HUES64 (cell line): ENCODE measurements at regions not wholly inside any gene's neighbourhood (a gene's known extent, or its start where the extent isn't known, plus 50 kb on each side); places are given as distances from the start of the nearest gene placed in this dataset.
"Not testable (repeated sequence)": the region's sequence is repeated elsewhere in the genome, so short reads cannot be mapped to it uniquely, and the experiment has no call there.

Source experiments
- H3K27ac ChIP-seq: 2 replicates; pipeline ENCODE4 v1.7.0; 2013; ENCODE audit warnings: low read depth, low read length, inconsistent platforms
- H3K27me3 ChIP-seq: 2 replicates; pipeline ENCODE4 v1.6.1; 2013; ENCODE audit warnings: mild to moderate bottlenecking, low read length; ENCODE audit not compliant: insufficient read depth
- H3K36me3 ChIP-seq: 2 replicates; pipeline ENCODE4 v1.6.1; 2013; ENCODE audit warnings: mild to moderate bottlenecking, low read length; ENCODE audit not compliant: insufficient read depth
- H3K4me1 ChIP-seq: 2 replicates; pipeline ENCODE4 v1.6.1; 2013; ENCODE audit warnings: mild to moderate bottlenecking, low read length, moderate library complexity; ENCODE audit not compliant: insufficient read depth
- H3K4me3 ChIP-seq: 2 replicates; pipeline ENCODE4 v1.5.1; 2013; ENCODE audit warnings: mild to moderate bottlenecking, low read length, moderate library complexity
- H3K9ac ChIP-seq: 2 replicates; pipeline ENCODE4 v1.6.1; 2013; ENCODE audit warnings: mild to moderate bottlenecking, low read depth, low read length
- H3K9me3 ChIP-seq: 2 replicates; pipeline ENCODE4 v1.6.1; 2013; ENCODE audit warnings: low read depth, low read length; ENCODE audit not compliant: insufficient read depth
- WGBS: fragments of 150-250, 120-280 bp; methylation state at CpG from one replicate; pipeline ENCODE4 v1.1.7; 2013; ENCODE audit warnings: missing lambda C conversion rate; 5-methylcytosine and 5-hydroxymethylcytosine counted together

DNA sequence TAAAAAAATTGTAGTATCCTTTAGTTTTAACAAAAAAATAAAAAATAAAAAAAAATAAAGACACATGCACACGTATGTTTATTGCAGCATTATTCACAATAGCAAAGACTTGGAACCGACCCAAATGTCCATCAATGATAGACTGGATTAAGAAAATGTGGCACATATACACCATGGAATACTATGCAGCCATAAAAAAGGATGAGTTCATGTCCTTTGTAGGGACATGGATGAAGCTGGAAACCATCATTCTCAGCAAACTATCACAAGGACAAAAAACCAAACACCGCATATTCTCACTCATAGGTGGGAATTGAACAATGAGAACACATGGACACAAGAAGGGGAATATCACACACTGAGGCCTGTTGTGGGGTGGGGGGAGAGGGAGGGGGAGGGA is 370.4 kb downstream of the VRK1 start:
- H3K27ac ChIP-seq, H3K4me1 ChIP-seq, H3K9me3 ChIP-seq, H3K36me3 ChIP-seq, H3K4me3 ChIP-seq, H3K9ac ChIP-seq, H3K27me3 ChIP-seq: not testable (repeated sequence)
- no CpG with 5 or more reads among the region's 3 CpGs for WGBS

DNA sequence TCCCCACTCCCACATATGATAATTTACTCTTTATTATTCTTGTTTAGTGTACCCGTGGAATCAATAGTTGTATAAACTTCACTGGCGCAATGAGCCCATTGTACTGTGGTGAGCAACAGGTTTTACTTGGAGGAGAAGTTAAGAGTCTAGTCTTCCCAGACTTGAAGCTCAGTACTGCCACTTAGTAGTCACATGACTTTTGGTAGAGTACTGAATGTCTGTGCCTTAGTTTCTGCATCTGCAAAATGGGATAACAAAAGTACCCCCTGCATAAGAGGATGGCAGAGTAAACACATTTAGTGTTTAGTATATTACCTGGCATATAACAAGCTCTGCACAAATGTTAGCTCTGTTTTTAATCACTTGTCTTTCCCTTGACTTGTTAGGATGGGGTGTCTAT is 375.5 kb downstream of the VRK1 start:
- WGBS: 96% methylated on average over 2 of the region's 2 CpGs
- no peaks in the 10 kb centered on the region for H3K9me3 ChIP-seq
- no peaks in the 10 kb centered on the region for H3K4me1 ChIP-seq
- no peaks in the 10 kb centered on the region for H3K27me3 ChIP-seq
- no peak overlapping the region for H3K9ac ChIP-seq
- H3K27ac ChIP-seq: no peak overlapping the region
- no peak overlapping the region for H3K4me3 ChIP-seq
- no peaks in the 10 kb centered on the region for H3K36me3 ChIP-seq

GRCh38 chr14:97177016-97177415 is 379.8 kb downstream of the VRK1 start:
- 83% methylated on average over 6 of the region's 6 CpGs for WGBS

GRCh38 chr14:97177635-97178034 is 380.5 kb downstream of the VRK1 start:
- no peaks in the 10 kb centered on the region for H3K27me3 ChIP-seq

More at GRCh38 chr14:97177016-97177415, 379.8 kb downstream of the VRK1 start:
- no peak overlapping the region for H3K9ac ChIP-seq
- no peaks in the 10 kb centered on the region for H3K4me1 ChIP-seq
- H3K9me3 ChIP-seq: no peaks in the 10 kb centered on the region
- H3K36me3 ChIP-seq: no peaks in the 10 kb centered on the region
- no peaks in the 10 kb centered on the region for H3K27me3 ChIP-seq
- no peak overlapping the region for H3K4me3 ChIP-seq
- no peak overlapping the region for H3K27ac ChIP-seq

DNA sequence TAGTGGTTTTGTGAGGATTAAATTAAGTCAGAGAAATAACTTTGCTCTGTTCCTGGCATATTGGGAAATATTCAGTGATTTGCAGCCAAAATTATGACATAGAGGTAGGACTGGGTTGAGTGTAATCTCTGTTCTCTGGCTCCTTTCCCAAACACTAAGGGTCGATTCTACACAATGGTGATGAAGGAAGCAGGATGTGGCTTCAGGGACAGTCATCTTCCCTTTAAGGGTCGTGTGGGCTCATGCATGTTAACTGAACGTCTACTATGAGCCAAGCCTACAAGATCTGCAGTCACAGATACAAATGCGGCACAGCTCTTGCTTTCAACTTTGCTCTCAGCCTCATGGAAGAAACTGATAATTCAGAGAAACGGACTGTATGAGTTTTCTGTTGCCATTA is 381.6 kb downstream of the VRK1 start:
- no peaks in the 10 kb centered on the region for H3K9me3 ChIP-seq
- no peaks in the 10 kb centered on the region for H3K27me3 ChIP-seq
- H3K4me1 ChIP-seq: no peaks in the 10 kb centered on the region
- no peak overlapping the region for H3K27ac ChIP-seq
- no peaks in the 10 kb centered on the region for H3K36me3 ChIP-seq
- 90% methylated on average over 5 of the region's 5 CpGs for WGBS
- no peak overlapping the region for H3K4me3 ChIP-seq
- H3K9ac ChIP-seq: no peak overlapping the region

More at GRCh38 chr14:97177635-97178034, 380.5 kb downstream of the VRK1 start:
- WGBS: 85% methylated on average over 5 of the region's 5 CpGs
- Histone ChIP-seq H3K9ac (no peak overlapping the region), H3K4me3 (no peak overlapping the region), H3K4me1 (no peaks in the 10 kb centered on the region), H3K36me3 (no peaks in the 10 kb centered on the region), H3K27ac (no peak overlapping the region), H3K9me3 (no peaks in the 10 kb centered on the region)

- Histone ChIP-seq H3K36me3 (no peaks in the 10 kb centered on the region), H3K4me1 (no peaks in the 10 kb centered on the region), H3K27ac (no peak overlapping the region), H3K9ac (no peak overlapping the region), H3K9me3 (no peaks in the 10 kb centered on the region), H3K27me3 (no peaks in the 10 kb centered on the region), H3K4me3 (no peak overlapping the region)
- 84% methylated on average over 3 of the region's 3 CpGs for WGBS
Measured at GRCh38 chr14:97179573-97179972, 382.4 kb downstream of the VRK1 start.

DNA sequence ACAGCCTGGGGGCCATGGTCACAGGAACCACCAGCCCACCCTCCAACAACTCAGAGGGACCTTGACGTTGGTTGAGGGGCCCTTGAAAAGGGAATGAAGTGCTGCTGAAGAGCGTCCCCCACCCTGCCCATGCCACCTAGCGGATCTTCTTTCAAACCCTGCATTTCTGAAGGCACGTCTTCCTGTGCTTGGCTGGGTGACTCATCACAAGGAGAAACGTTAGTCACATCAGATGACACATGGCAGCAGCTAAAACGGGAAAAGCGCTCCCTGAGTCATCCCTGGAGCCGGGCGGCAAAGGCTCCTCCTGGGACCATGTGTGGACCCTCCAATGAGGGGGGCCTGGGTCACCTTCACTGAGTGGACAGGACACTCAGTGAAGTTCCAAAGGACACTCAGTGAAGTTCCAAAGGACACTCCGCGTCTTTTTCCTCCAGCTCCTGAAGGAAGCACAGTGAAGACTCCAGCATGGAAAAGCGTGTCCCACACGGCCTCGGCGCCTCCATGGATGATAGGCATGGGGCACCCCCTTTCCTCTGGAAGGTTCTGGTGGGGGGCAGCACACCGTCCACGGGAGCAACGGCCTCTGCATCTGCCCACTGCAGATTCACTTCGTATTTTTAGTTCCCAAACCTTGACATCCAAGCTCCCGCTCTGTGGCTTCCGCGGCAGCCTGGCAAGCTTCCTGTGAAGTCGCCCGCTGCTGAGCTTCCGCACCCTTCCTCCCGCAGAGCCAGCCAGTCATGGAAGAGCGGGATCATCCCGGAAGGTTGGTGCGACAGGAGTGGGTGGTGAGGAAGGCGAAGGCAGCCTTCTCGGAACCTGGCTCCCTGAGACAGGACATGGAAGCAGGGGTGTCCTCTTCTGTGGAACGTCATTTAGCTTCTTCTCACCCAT is 383.4 kb downstream of the VRK1 start:
- H3K9me3 ChIP-seq: no peaks in the 10 kb centered on the region
- no peak overlapping the region for H3K4me3 ChIP-seq
- H3K9ac ChIP-seq: no peak overlapping the region
- no peaks in the 10 kb centered on the region for H3K27me3 ChIP-seq
- no peaks in the 10 kb centered on the region for H3K4me1 ChIP-seq
- no peak overlapping the region for H3K27ac ChIP-seq
- 88% methylated on average over 32 of the region's 32 CpGs for WGBS
- no peaks in the 10 kb centered on the region for H3K36me3 ChIP-seq

GRCh38 chr14:97185186-97185585 is 388.0 kb downstream of the VRK1 start:
- Histone ChIP-seq H3K27ac (no peak overlapping the region), H3K9ac (no peak overlapping the region), H3K4me1 (no peaks in the 10 kb centered on the region), H3K27me3 (no peaks in the 10 kb centered on the region), H3K36me3 (no peaks in the 10 kb centered on the region), H3K9me3 (no peaks in the 10 kb centered on the region), H3K4me3 (no peak overlapping the region)
- 51% methylated on average over 6 of the region's 6 CpGs for WGBS

- H3K27ac ChIP-seq: no peak overlapping the region
- no peaks in the 10 kb centered on the region for H3K9me3 ChIP-seq
- H3K4me3 ChIP-seq: no peak overlapping the region
- no peak overlapping the region for H3K9ac ChIP-seq
- no peaks in the 10 kb centered on the region for H3K27me3 ChIP-seq
- 86% methylated on average over 1 of the region's 2 CpGs for WGBS
- no peaks in the 10 kb centered on the region for H3K4me1 ChIP-seq
- H3K36me3 ChIP-seq: no peaks in the 10 kb centered on the region
Measured at GRCh38 chr14:97187916-97188315, 390.7 kb downstream of the VRK1 start.

- Histone ChIP-seq H3K4me1 (no peaks in the 10 kb centered on the region), H3K27me3 (no peaks in the 10 kb centered on the region), H3K27ac (no peak overlapping the region), H3K9me3 (no peaks in the 10 kb centered on the region), H3K4me3 (no peak overlapping the region), H3K9ac (no peak overlapping the region), H3K36me3 (no peaks in the 10 kb centered on the region)
- 90% methylated on average over 4 of the region's 4 CpGs for WGBS
Measured at GRCh38 chr14:97196336-97196735, 399.2 kb downstream of the VRK1 start.

GRCh38 chr14:97198813-97199212 is 401.6 kb downstream of the VRK1 start:
- H3K27me3 ChIP-seq: no peaks in the 10 kb centered on the region
- no peak overlapping the region for H3K9ac ChIP-seq
- H3K4me1 ChIP-seq: no peaks in the 10 kb centered on the region
- H3K9me3 ChIP-seq: no peaks in the 10 kb centered on the region
- H3K27ac ChIP-seq: no peak overlapping the region
- no peaks in the 10 kb centered on the region for H3K36me3 ChIP-seq
- H3K4me3 ChIP-seq: no peak overlapping the region

GRCh38 chr14:97200245-97200644 is 403.1 kb downstream of the VRK1 start:
- H3K4me1 ChIP-seq: no peaks in the 10 kb centered on the region
- H3K9ac ChIP-seq: no peak overlapping the region
- no peak overlapping the region for H3K27ac ChIP-seq
- no peaks in the 10 kb centered on the region for H3K27me3 ChIP-seq
- H3K4me3 ChIP-seq: no peak overlapping the region
- H3K9me3 ChIP-seq: no peaks in the 10 kb centered on the region
- no peaks in the 10 kb centered on the region for H3K36me3 ChIP-seq
- 94% methylated on average over 4 of the region's 4 CpGs for WGBS
